Esophagus squamous epithelium (tissue), 5 donors: ENCODE measurements at regions not wholly inside any gene's neighbourhood (a gene's known extent, or its start where the extent isn't known, plus 50 kb on each side); places are given as distances from the start of the nearest gene placed in this dataset.

ENCODE experiments used
- DNase-seq: peaks from one replicate; lab custom pipeline; 2025; lab: John Stamatoyannopoulos, UW
- H3K27ac ChIP-seq, 4 donors: fragments of 200-600 bp; sonication (generic); one replicate each; pipeline ENCODE4 v1.5.1; 2016 to 2019; ENCODE audit warnings: mild to moderate bottlenecking in 1 of 4
- H3K27me3 ChIP-seq, 4 donors: fragments of 200-600 bp; sonication (generic); 1 replicate in 3 of 4; 2 replicates in 1 of 4; pipeline versions ENCODE4 v1.5.1 to v1.6.0; 2017 to 2021; ENCODE audit warnings: antibody characterized with exemption in 1 of 4
- H3K36me3 ChIP-seq, 3 donors: fragments of 200-600 bp; sonication (generic); one replicate each; pipeline ENCODE4 v1.5.1; 2016 to 2019
- H3K4me1 ChIP-seq, 3 donors: fragments of 200-600 bp; sonication (generic); one replicate each; pipeline ENCODE4 v1.5.1; 2017 to 2019
- H3K4me3 ChIP-seq, 4 donors: fragments of 200-600 bp; sonication (generic); 1 replicate in 3 of 4; 2 replicates in 1 of 4; pipeline ENCODE4 v1.5.1; 2016 to 2019; ENCODE audit warnings: mild to moderate bottlenecking in 2 of 4, moderate library complexity in 1 of 4
- H3K9me3 ChIP-seq, 3 donors: fragments of 200-600 bp; sonication (generic); one replicate each; pipeline ENCODE4 v1.5.1; 2016 to 2019
- POLR2A ChIP-seq, 4 donors: fragments of 450-650 bp; IDR thresholded peaks; one replicate each; pipeline ENCODE4 v1.6.1; 2017; ENCODE audit warnings: antibody characterized with exemption in 4 of 4, mild to moderate bottlenecking in 4 of 4, moderate library complexity in 3 of 4
- WGBS, 2 donors: methylation state at CpG; one replicate each; pipeline ENCODE4 v1.1.5; 2018; 5-methylcytosine and 5-hydroxymethylcytosine counted together
- intact Hi-C: fragments of 100-400 bp; cut with DNase I; formaldehyde crosslinking; loops from one replicate; pipeline ENCODE4 v1.15.0; 2022
- TF ChIP-seq, protein P1 (sequence below), 6 experiments: fragments of 450-650 bp in 4 of 6; fragments of 200-600 bp in 2 of 6; sonication (generic) in 2 of 6; IDR thresholded peaks; one replicate each; pipeline ENCODE4 v1.5.1; 2016 to 2019; ENCODE audit warnings: antibody characterized with exemption in 6 of 6, mild to moderate bottlenecking in 4 of 6, moderate library complexity in 4 of 6
- donor health status: DM: yes; HTN: yes; CAD: no.

- no peaks in the 10 kb centered on the region for H3K36me3 ChIP-seq
- no peak overlapping the region for H3K4me3 ChIP-seq
- H3K9me3 ChIP-seq, result no peaks in the 10 kb centered on the region
- H3K27me3 ChIP-seq, result no peaks in the 10 kb centered on the region
- no peak for DNase-seq
- no peaks in the 10 kb centered on the region for H3K4me1 ChIP-seq
- TF ChIP-seq, protein P1, sequence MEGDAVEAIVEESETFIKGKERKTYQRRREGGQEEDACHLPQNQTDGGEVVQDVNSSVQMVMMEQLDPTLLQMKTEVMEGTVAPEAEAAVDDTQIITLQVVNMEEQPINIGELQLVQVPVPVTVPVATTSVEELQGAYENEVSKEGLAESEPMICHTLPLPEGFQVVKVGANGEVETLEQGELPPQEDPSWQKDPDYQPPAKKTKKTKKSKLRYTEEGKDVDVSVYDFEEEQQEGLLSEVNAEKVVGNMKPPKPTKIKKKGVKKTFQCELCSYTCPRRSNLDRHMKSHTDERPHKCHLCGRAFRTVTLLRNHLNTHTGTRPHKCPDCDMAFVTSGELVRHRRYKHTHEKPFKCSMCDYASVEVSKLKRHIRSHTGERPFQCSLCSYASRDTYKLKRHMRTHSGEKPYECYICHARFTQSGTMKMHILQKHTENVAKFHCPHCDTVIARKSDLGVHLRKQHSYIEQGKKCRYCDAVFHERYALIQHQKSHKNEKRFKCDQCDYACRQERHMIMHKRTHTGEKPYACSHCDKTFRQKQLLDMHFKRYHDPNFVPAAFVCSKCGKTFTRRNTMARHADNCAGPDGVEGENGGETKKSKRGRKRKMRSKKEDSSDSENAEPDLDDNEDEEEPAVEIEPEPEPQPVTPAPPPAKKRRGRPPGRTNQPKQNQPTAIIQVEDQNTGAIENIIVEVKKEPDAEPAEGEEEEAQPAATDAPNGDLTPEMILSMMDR (IDR thresholded peaks at IDR 0.05), result no peak
- no peak for TF ChIP-seq POLR2A (IDR thresholded peaks at IDR 0.05)
- H3K27ac ChIP-seq, result no peak overlapping the region
- 59 to 73% methylated on average over 4 to 7 of the region's 7 CpGs for WGBS, 2 donors
- intact Hi-C loops, result no loop called here
These were observed 238.7 kb downstream of the VAPA start for GRCh38 chr18:10152475-10152874.

GRCh38 chr18:10153924-10154752, 240.3 kb downstream of the VAPA start:
- intact Hi-C loops, result no loop called here
- Histone ChIP-seq H3K9me3 (no peaks in the 10 kb centered on the region), H3K36me3 (no peaks in the 10 kb centered on the region), H3K27me3 (no peaks in the 10 kb centered on the region), H3K27ac (peak overlapping the region in 2 of 4 donors; percentile 9 to 31), H3K4me1 (no peaks in the 10 kb centered on the region), H3K4me3 (no peak overlapping the region)
- WGBS, 2 donors, result 72 to 81% methylated on average over 2 of the region's 2 CpGs
- TF ChIP-seq, protein P1 (IDR thresholded peaks at IDR 0.05), result no peak
- DNase-seq, result no peak

DNA sequence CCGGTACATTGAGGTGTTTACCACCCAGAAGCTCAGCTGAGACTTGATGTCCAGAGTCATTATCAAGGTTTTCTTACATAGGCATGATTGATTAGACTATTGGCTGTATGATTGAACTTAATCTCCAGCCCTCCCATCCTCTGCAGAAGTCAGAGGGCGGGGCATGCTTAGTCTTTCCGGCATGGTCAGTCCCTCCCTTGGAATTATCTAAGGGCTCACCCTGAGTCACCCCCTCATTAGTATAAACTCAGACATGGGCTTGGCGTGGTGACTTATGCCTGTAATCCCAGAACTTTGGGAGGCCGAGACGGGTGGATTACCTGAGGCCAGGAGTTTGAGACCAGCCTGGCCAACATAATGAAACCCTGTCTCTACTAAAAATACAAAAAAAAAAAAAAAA, 243.9 kb downstream of the VAPA start:
- Histone ChIP-seq H3K4me1 (no peaks in the 10 kb centered on the region), H3K4me3 (no peak overlapping the region), H3K27ac (no peak overlapping the region), H3K36me3 (no peaks in the 10 kb centered on the region), H3K27me3 (no peaks in the 10 kb centered on the region), H3K9me3 (no peaks in the 10 kb centered on the region)
- intact Hi-C loops, result no loop called here
- 73 to 75% methylated on average over 6 of the region's 6 CpGs for WGBS, 2 donors
- DNase-seq, result no peak
- no peak for TF ChIP-seq POLR2A (IDR thresholded peaks at IDR 0.05)
- TF ChIP-seq, protein P1 (IDR thresholded peaks at IDR 0.05), result no peak

DNA sequence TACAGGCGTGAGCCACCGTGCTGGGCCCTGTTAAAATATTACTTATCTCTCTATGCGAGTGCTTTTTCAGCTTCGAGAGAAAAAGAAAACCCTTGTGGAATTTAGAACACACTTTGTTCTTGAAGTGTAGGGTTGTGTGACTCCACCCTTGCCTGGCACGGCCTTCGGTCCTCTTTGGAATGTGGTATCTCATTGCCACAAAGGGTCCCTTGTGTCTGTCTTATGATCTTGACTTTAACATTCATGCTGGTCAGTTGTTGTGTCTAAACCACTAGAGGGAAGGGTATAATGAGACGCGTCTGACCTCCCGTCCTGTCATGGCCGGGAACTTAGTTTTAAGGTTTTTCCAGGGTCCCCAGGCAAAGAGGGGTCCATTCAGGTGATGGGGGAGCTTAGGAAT, 246.4 kb downstream of the VAPA start:
- H3K9me3 ChIP-seq, result no peaks in the 10 kb centered on the region

GRCh38 chr18:10161315-10161714, 247.5 kb downstream of the VAPA start:
- Histone ChIP-seq H3K4me1 (no peaks in the 10 kb centered on the region), H3K4me3 (no peak overlapping the region), H3K27me3 (no peaks in the 10 kb centered on the region), H3K9me3 (no peaks in the 10 kb centered on the region), H3K36me3 (no peaks in the 10 kb centered on the region), H3K27ac (no peak overlapping the region)
- WGBS, 2 donors, result 96 to 98% methylated on average over 7 to 9 of the region's 12 CpGs
- intact Hi-C loops, result no loop called here
- DNase-seq, result no peak
- no peak for TF ChIP-seq POLR2A (IDR thresholded peaks at IDR 0.05)
- TF ChIP-seq, protein P1 (IDR thresholded peaks at IDR 0.05), result no peak

More for the DNA sequence above, 246.4 kb downstream of the VAPA start:
- no peaks in the 10 kb centered on the region for H3K27me3 ChIP-seq
- DNase-seq, result no peak
- WGBS, 2 donors, result 93 to 96% methylated on average over 6 to 10 of the region's 10 CpGs
- H3K4me1 ChIP-seq, result no peaks in the 10 kb centered on the region
- no peak overlapping the region for H3K27ac ChIP-seq
- intact Hi-C loops, result no loop called here
- H3K36me3 ChIP-seq, result no peaks in the 10 kb centered on the region
- H3K4me3 ChIP-seq, result no peak overlapping the region
- TF ChIP-seq, protein P1 (IDR thresholded peaks at IDR 0.05), result no peak
- no peak for TF ChIP-seq POLR2A (IDR thresholded peaks at IDR 0.05)
